ENCODE measurements at regions not wholly inside any gene's neighbourhood (a gene's known extent, or its start where the extent isn't known, plus 50 kb on each side); places are given as distances from the start of the nearest gene placed in this dataset.

DNA sequence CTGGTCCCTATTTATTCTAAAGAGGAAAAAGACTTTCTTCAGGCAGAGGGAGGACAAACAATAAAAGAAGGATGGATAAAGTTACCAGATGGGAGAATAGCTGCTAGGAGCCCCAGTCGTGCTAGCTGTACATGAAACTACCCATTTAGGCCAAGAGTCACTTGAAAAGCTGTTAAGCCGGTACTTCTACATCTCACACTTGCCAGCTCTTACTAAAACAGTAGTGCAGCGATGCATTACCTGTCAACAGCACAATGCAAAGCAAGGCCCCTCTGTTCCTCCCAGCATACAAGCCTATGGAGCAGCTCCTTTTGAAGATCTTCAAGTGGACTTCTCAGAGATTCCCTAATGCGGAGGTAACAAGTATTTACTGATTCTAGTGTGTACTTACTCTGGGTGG is 1138.8 kb downstream of the ARAP2 start:
- H3K4me3 ChIP-seq (ENCODE audit: low read depth, low read length), result no peak overlapping the region
- no peak for DNase-seq
- no peaks in the 10 kb centered on the region for H3K27me3 ChIP-seq
- no peaks in the 10 kb centered on the region for H3K36me3 ChIP-seq
- peaks cover 6% of the 10 kb centered on the region for H3K4me1 ChIP-seq
- H3K9me3 ChIP-seq, result no peaks in the 10 kb centered on the region
- TF ChIP-seq, protein P1, sequence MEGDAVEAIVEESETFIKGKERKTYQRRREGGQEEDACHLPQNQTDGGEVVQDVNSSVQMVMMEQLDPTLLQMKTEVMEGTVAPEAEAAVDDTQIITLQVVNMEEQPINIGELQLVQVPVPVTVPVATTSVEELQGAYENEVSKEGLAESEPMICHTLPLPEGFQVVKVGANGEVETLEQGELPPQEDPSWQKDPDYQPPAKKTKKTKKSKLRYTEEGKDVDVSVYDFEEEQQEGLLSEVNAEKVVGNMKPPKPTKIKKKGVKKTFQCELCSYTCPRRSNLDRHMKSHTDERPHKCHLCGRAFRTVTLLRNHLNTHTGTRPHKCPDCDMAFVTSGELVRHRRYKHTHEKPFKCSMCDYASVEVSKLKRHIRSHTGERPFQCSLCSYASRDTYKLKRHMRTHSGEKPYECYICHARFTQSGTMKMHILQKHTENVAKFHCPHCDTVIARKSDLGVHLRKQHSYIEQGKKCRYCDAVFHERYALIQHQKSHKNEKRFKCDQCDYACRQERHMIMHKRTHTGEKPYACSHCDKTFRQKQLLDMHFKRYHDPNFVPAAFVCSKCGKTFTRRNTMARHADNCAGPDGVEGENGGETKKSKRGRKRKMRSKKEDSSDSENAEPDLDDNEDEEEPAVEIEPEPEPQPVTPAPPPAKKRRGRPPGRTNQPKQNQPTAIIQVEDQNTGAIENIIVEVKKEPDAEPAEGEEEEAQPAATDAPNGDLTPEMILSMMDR (IDR thresholded peaks at IDR 0.05; ENCODE audit: low read depth, low read length), result no peak

DNA sequence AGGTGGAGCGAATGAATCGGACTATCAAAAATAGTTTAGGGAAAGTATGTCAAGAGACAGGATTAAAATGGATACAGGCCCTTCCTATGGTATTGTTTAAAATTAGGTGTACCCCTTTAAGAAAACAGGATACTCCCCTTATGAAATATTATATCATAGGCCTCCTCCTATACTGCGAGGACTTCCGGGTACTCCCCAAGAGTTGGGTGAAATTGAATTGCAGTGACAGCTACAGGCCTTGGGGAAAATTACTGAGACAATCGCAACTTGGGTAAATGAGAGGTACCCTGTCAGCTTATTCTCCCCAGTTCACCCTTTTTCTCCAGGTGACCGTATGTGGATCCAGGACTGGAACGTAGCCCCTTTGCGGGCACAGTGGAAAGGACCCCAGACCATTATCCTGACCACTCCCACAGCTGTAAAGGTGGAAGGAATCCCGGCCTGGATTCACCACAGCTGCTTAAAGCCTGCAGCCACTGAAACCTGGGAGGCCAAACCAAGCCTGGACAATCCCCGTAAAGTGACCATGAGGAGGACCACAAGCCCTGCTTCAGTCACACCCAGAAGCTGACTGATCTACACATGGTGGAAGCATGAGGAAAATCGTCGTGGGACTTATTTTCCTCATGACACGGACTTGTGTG is 1138.1 kb downstream of the ARAP2 start:
- TF ChIP-seq, protein P1 (IDR thresholded peaks at IDR 0.05; ENCODE audit: low read depth, low read length), result no peak
- H3K4me1 ChIP-seq, result peaks cover 6% of the 10 kb centered on the region
- no peak overlapping the region for H3K4me3 ChIP-seq (ENCODE audit: low read depth, low read length)
- no peaks in the 10 kb centered on the region for H3K36me3 ChIP-seq
- no peak for DNase-seq
- H3K27me3 ChIP-seq, result no peaks in the 10 kb centered on the region
- H3K9me3 ChIP-seq, result no peaks in the 10 kb centered on the region

DNA sequence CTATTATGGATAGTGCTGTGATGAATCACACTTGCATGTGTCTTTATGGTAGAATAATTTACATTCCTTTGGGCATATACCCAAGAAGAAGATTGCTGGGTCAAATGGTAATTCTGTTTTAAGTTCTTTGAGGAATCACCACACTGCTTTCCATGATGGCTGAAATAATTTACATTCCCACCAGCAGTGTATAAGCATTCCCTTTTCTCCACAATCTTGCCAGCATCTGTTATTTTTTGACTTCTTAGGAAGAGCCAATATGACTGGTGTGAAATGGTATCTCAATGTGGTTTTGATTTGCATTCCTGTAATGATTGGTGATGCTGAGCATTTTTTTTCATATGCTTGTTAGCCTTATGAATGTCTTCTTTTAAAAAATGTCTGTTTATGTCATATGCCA is 1120.2 kb downstream of the ARAP2 start:
- Histone ChIP-seq H3K36me3 (no peaks in the 10 kb centered on the region), H3K4me1 (peaks cover 4% of the 10 kb centered on the region; the same call in 1 of the 2 replicates), H3K27me3 (no peaks in the 10 kb centered on the region), H3K4me3 (ENCODE audit: low read depth, low read length) (no peak overlapping the region), H3K9me3 (no peaks in the 10 kb centered on the region)
- no peak for DNase-seq
- TF ChIP-seq, protein P1 (IDR thresholded peaks at IDR 0.05; ENCODE audit: low read depth, low read length), result no peak

DNA sequence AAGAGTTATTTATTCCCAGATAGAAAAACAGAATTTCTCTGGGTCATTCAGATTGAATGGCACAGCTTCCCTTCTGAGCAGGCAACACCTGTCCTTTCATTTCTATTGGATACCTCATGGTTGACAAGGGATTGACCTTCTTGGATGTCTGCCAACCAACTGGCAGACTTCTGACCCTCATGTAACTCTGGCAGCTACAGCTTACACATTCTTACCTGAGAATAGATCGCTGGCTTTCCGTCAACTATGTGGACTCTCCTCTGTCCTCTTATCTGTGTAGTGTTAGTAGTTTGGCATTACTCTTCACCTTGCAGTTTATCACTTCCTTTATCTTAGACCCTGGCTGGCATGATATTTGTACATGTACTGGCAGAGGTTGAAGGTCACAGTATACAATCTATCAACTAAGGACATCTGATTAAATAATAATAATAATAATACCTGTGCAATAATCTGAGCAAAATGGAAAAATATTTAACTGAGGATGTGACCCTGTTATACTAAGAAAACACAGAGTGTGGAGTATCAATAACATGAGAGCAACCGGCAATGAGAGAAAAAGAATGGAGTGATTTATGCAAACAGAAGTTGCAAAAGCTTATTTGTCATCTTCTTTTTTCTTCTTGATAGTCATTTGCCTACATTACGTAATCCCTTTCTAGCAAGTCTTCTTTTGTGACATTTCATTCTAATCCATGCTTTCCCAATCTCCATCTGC is 1118.2 kb downstream of the ARAP2 start:
- Histone ChIP-seq H3K4me3 (ENCODE audit: low read depth, low read length) (no peak overlapping the region), H3K36me3 (no peaks in the 10 kb centered on the region), H3K4me1 (peaks cover 4% of the 10 kb centered on the region; the same call in 1 of the 2 replicates), H3K9me3 (no peaks in the 10 kb centered on the region), H3K27me3 (no peaks in the 10 kb centered on the region)
- DNase-seq, result no peak
- TF ChIP-seq, protein P1 (IDR thresholded peaks at IDR 0.05; ENCODE audit: low read depth, low read length), result no peak

DNA sequence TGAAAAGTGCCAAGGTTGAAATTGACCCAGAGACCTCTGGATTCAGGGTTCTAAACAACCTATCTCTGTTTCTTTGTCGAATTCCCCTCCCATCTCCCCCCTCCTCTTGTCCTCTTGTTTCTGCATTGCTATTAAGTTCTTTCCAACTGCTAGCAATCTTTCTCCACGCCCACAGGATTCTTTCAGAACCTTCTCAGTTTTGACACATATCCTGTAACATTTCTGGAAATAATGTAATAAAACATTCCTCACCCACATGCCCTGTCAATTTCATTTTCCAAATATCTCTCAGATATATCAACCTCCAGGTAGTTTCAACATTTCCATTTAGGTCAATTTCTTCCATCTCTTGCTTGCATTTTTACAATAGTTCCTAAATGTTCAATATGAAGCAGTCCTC is 1105.9 kb downstream of the ARAP2 start:
- DNase-seq, result no peak
- Histone ChIP-seq H3K36me3 (no peaks in the 10 kb centered on the region), H3K9me3 (no peaks in the 10 kb centered on the region; the same call in 1 of the 2 replicates), H3K4me3 (ENCODE audit: low read depth, low read length) (no peak overlapping the region), H3K27me3 (no peaks in the 10 kb centered on the region), H3K4me1 (no peaks in the 10 kb centered on the region)
- TF ChIP-seq, protein P1 (IDR thresholded peaks at IDR 0.05; ENCODE audit: low read depth, low read length), result no peak

DNA sequence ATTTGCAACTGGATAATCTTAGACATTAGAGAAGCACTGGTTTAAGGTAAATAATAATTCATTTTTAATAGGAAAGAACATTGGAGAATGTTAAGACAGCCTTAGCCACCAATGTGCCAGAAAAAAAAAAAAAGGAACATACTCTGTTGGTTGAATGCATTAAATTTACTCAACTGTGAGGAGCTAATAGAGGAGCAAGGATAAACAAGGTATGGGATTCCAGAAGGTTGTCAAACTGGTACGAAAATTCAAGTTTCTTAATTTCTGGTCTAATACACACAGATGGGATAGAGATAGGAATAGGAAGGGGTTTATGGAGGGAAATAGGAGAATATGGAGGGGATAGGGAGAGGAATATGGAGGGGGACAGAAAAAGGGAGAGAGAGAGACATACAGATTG is 1096.6 kb downstream of the ARAP2 start:
- DNase-seq, result no peak
- Histone ChIP-seq H3K4me1 (no peaks in the 10 kb centered on the region), H3K27me3 (no peaks in the 10 kb centered on the region), H3K4me3 (ENCODE audit: low read depth, low read length) (no peak overlapping the region), H3K36me3 (no peaks in the 10 kb centered on the region), H3K9me3 (no peaks in the 10 kb centered on the region)
- TF ChIP-seq, protein P1 (IDR thresholded peaks at IDR 0.05; ENCODE audit: low read depth, low read length), result no peak

Data from BE2C (cell line).